H9 (cell line): ENCODE measurements at regions not wholly inside any gene's neighbourhood (a gene's known extent, or its start where the extent isn't known, plus 50 kb on each side); places are given as distances from the start of the nearest gene placed in this dataset.

Source experiments
- DNase-seq: peaks from one replicate; pipeline ENCODE4 v3.0.0-alpha.2; 2017
- H2AFZ ChIP-seq: one replicate; pipeline ENCODE4 v1.6.1; 2013; ENCODE audit warnings: mild to moderate bottlenecking, low read length, control low read depth, moderate library complexity
- H2AK5ac ChIP-seq: 2 replicates; pipeline ENCODE4 v1.6.1; 2013; ENCODE audit warnings: low read length, control low read depth, mixed read lengths; ENCODE audit not compliant: insufficient read length
- H2BK120ac ChIP-seq: one replicate; pipeline ENCODE4 v1.6.1; 2013; ENCODE audit warnings: low read depth, mild to moderate bottlenecking, low read length, control low read depth, inconsistent platforms; ENCODE audit not compliant: poor library complexity, severe bottlenecking
- H2BK12ac ChIP-seq: 2 replicates; pipeline ENCODE4 v1.6.1; 2013; ENCODE audit warnings: low read length, control low read depth, mixed read lengths, low read depth; ENCODE audit not compliant: insufficient read length
- H2BK15ac ChIP-seq: 2 replicates; pipeline ENCODE4 v1.6.1; 2013; ENCODE audit warnings: low read depth, low read length, control low read depth
- H2BK20ac ChIP-seq: one replicate; pipeline ENCODE4 v1.6.1; 2013; ENCODE audit warnings: low read depth, mild to moderate bottlenecking, low read length, control low read depth, inconsistent platforms; ENCODE audit not compliant: poor library complexity, severe bottlenecking
- H2BK5ac ChIP-seq: 2 replicates; pipeline ENCODE4 v1.6.1; 2013; ENCODE audit warnings: low read length, control low read depth, mixed read lengths; ENCODE audit not compliant: insufficient read length
- H3K14ac ChIP-seq: 2 replicates; pipeline ENCODE4 v1.6.1; 2013; ENCODE audit warnings: low read length, control low read depth; ENCODE audit not compliant: insufficient read depth
- H3K18ac ChIP-seq: 2 replicates; pipeline ENCODE4 v1.6.1; 2013; ENCODE audit warnings: low read depth, mild to moderate bottlenecking, mixed read lengths, low read length, control low read depth; ENCODE audit not compliant: insufficient read length
- H3K23ac ChIP-seq: 2 replicates; pipeline ENCODE4 v1.6.1; 2013; ENCODE audit warnings: low read length, control low read depth, mixed read lengths, low read depth; ENCODE audit not compliant: insufficient read length
- H3K23me2 ChIP-seq: 2 replicates; pipeline ENCODE4 v1.6.1; 2013; ENCODE audit warnings: low read depth, mild to moderate bottlenecking, mixed read lengths, low read length, control low read depth; ENCODE audit not compliant: insufficient read length, poor library complexity, severe bottlenecking
- H3K27ac ChIP-seq: 2 replicates; pipeline ENCODE4 v1.5.1; 2013; ENCODE audit warnings: low read length, control low read depth, mixed read lengths, low read depth; ENCODE audit not compliant: insufficient read length
- H3K27me3 ChIP-seq: 2 replicates; pipeline ENCODE4 v1.6.1; 2013; ENCODE audit warnings: low read length, control low read depth, inconsistent platforms; ENCODE audit not compliant: insufficient read depth
- H3K4ac ChIP-seq: 2 replicates; pipeline ENCODE4 v1.6.1; 2013; ENCODE audit warnings: low read depth, mild to moderate bottlenecking, control low read depth, inconsistent platforms, low read length, moderate library complexity
- H3K4me1 ChIP-seq: 2 replicates; pipeline ENCODE4 v1.6.1; 2013; ENCODE audit warnings: low read length, control low read depth, inconsistent platforms; ENCODE audit not compliant: insufficient read depth
- H3K4me2 ChIP-seq: 2 replicates; pipeline ENCODE4 v1.6.1; 2013; ENCODE audit warnings: low read length, control low read depth, mixed read lengths; ENCODE audit not compliant: insufficient read length, insufficient read depth
- H3K56ac ChIP-seq: 2 replicates; pipeline ENCODE4 v1.6.1; 2013; ENCODE audit warnings: low read depth, mild to moderate bottlenecking, mixed read lengths, low read length, control low read depth; ENCODE audit not compliant: insufficient read length
- H3K79me1 ChIP-seq: 2 replicates; pipeline ENCODE4 v1.6.1; 2013; ENCODE audit warnings: low read depth, mild to moderate bottlenecking, moderate library complexity, low read length, control low read depth, inconsistent platforms; ENCODE audit not compliant: insufficient read depth, poor library complexity, severe bottlenecking
- H3K79me2 ChIP-seq: 2 replicates; pipeline ENCODE4 v1.6.1; 2013; ENCODE audit warnings: low read length, control low read depth, inconsistent platforms; ENCODE audit not compliant: insufficient read depth
- H3K9ac ChIP-seq: 2 replicates; pipeline ENCODE4 v1.6.1; 2013; ENCODE audit warnings: low read length, control low read depth, mixed read lengths; ENCODE audit not compliant: insufficient read length; ENCODE audit errors: extremely low read depth
- H3K9me3 ChIP-seq: one replicate; pipeline ENCODE4 v1.6.1; 2013; ENCODE audit warnings: low read depth, low read length, inconsistent platforms; ENCODE audit not compliant: control insufficient read depth
- H3T11ph ChIP-seq: one replicate; pipeline ENCODE4 v1.6.1; 2013; ENCODE audit warnings: mild to moderate bottlenecking, low read length, control low read depth, inconsistent platforms
- H4K20me1 ChIP-seq: one replicate; pipeline ENCODE4 v1.6.1; 2013; ENCODE audit not compliant: control insufficient read depth, insufficient read length, insufficient read depth
- H4K5ac ChIP-seq: 2 replicates; pipeline ENCODE4 v1.6.1; 2013; ENCODE audit warnings: low read depth, mild to moderate bottlenecking, mixed read lengths, low read length, control low read depth; ENCODE audit not compliant: insufficient read length
- H4K8ac ChIP-seq: replicated peaks from 2 replicates; pipeline ENCODE4 v1.6.1; 2013; ENCODE audit warnings: low read length, control low read depth, mixed read lengths, low read depth; ENCODE audit not compliant: insufficient read length
- H4K91ac ChIP-seq: 2 replicates; pipeline ENCODE4 v1.6.1; 2013; ENCODE audit warnings: low read depth, mild to moderate bottlenecking, moderate library complexity, mixed read lengths, low read length, control low read depth; ENCODE audit not compliant: insufficient read length
- H3K27ac Mint-ChIP-seq, 3 experiments: 2 replicates in 2 of 3; 3 replicates in 1 of 3; pipeline ENCODE4 v1.8.0; 2020 to 2021; ENCODE audit warnings: mixed read lengths in 3 of 3, mild to moderate bottlenecking in 1 of 3, moderate library complexity in 1 of 3
- H3K27me3 Mint-ChIP-seq: 2 replicates; pipeline ENCODE4 v1.8.0; 2021; ENCODE audit warnings: low read depth, mild to moderate bottlenecking, moderate library complexity, mixed read lengths
- H3K36me3 Mint-ChIP-seq, 3 experiments: 2 replicates in 2 of 3; 3 replicates in 1 of 3; pipeline ENCODE4 v1.8.0; 2020 to 2021; ENCODE audit warnings: low read depth in 3 of 3, mixed read lengths in 3 of 3; ENCODE audit not compliant: insufficient read depth in 1 of 3
- H3K4me1 Mint-ChIP-seq, 2 experiments: 2 replicates each; pipeline ENCODE4 v1.8.0; 2020; ENCODE audit warnings: mixed read lengths in 2 of 2
- H3K4me3 Mint-ChIP-seq, 2 experiments: 2 replicates in 1 of 2; 3 replicates in 1 of 2; pipeline ENCODE4 v1.8.0; 2020 to 2021; ENCODE audit warnings: mild to moderate bottlenecking in 2 of 2, mixed read lengths in 2 of 2, moderate library complexity in 1 of 2
- H3K9me3 Mint-ChIP-seq, 2 experiments: 2 replicates in 1 of 2; 3 replicates in 1 of 2; pipeline ENCODE4 v1.8.0; 2020; ENCODE audit warnings: mild to moderate bottlenecking in 2 of 2, mixed read lengths in 2 of 2, moderate library complexity in 1 of 2
- WGBS: extraction: QIAGEN DNeasy Blood & Tissue Kit; methylation state at CpG from one replicate; pipeline ENCODE4 v1.1.7; 2013; ENCODE audit warnings: missing lambda C conversion rate, low lambda C conversion rate, mixed read lengths; ENCODE audit not compliant: insufficient read length; ENCODE audit errors: extremely low coverage; 5-methylcytosine and 5-hydroxymethylcytosine counted together
- TF ChIP-seq, protein P1 (sequence below): fragments of 200-600 bp; sonication (generic); conservative IDR thresholded peaks from 3 replicates; pipeline ENCODE4 v1.8.0; 2021; ENCODE audit warnings: antibody characterized with exemption, mild to moderate bottlenecking

DNA sequence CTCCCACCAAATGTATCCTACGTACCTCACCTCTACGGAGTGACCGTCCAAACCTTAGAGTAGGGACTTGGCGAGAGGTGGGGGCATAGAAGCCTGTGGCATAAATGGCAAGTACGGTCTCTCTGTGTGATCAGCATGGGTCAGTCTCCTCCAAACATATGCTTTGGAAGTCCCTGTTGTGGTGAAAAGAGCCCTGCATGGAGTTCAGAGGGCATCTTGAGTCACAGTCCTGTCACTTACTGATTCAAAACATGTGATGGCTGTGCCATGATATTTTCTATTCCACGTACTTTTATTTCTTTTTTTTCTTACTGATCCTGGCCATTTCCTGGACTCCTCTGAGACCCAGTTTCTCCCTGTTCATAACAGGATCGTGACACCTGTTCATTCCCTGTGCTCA is 67.5 kb upstream of the CEP85L start:
- H3K9me3 Mint-ChIP-seq = no peaks in the 10 kb centered on the region
- no peak overlapping the region for H3K4ac ChIP-seq
- H2BK120ac ChIP-seq = no peak overlapping the region
- H3K56ac ChIP-seq = no peak overlapping the region
- no peak overlapping the region for H3K4me2 ChIP-seq
- H4K91ac ChIP-seq = no peak overlapping the region
- no peak overlapping the region for H2BK20ac ChIP-seq
- no peaks in the 10 kb centered on the region for H3K79me2 ChIP-seq
- H3K4me1 Mint-ChIP-seq = peaks cover 0 to 4% of the 10 kb centered on the region in 2 experiments; a peak in 1 of 4 replicates
- no peak overlapping the region for H2BK5ac ChIP-seq
- no peak overlapping the region for H2BK12ac ChIP-seq
- no peaks in the 10 kb centered on the region for H3K23me2 ChIP-seq
- no peak for DNase-seq
- no peak overlapping the region for H2AK5ac ChIP-seq
- no CpG with 5 or more reads among the region's 7 CpGs for WGBS
- no peaks in the 10 kb centered on the region for H3K36me3 Mint-ChIP-seq
- no peak overlapping the region for H3K23ac ChIP-seq
- TF ChIP-seq, protein P1, sequence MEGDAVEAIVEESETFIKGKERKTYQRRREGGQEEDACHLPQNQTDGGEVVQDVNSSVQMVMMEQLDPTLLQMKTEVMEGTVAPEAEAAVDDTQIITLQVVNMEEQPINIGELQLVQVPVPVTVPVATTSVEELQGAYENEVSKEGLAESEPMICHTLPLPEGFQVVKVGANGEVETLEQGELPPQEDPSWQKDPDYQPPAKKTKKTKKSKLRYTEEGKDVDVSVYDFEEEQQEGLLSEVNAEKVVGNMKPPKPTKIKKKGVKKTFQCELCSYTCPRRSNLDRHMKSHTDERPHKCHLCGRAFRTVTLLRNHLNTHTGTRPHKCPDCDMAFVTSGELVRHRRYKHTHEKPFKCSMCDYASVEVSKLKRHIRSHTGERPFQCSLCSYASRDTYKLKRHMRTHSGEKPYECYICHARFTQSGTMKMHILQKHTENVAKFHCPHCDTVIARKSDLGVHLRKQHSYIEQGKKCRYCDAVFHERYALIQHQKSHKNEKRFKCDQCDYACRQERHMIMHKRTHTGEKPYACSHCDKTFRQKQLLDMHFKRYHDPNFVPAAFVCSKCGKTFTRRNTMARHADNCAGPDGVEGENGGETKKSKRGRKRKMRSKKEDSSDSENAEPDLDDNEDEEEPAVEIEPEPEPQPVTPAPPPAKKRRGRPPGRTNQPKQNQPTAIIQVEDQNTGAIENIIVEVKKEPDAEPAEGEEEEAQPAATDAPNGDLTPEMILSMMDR = no peak
- no peak overlapping the region for H2AFZ ChIP-seq
- no peak overlapping the region for H3K14ac ChIP-seq
- no peaks in the 10 kb centered on the region for H3K79me1 ChIP-seq
- no peaks in the 10 kb centered on the region for H3K4me1 ChIP-seq
- H3K27ac Mint-ChIP-seq = no peak overlapping the region; a peak in 1 of 7 replicates
- no peak overlapping the region for H2BK15ac ChIP-seq
- H3K9me3 ChIP-seq = no peaks in the 10 kb centered on the region
- peaks cover 3% of the 10 kb centered on the region; the same call in 1 of the 2 replicates for H3K27me3 Mint-ChIP-seq
- no peak overlapping the region for H3K18ac ChIP-seq
- no peak overlapping the region for H3K9ac ChIP-seq
- H3K27ac ChIP-seq = no peak overlapping the region
- H3T11ph ChIP-seq = no peak overlapping the region
- H4K20me1 ChIP-seq = no peaks in the 10 kb centered on the region
- H3K27me3 ChIP-seq = no peaks in the 10 kb centered on the region
- H3K4me3 Mint-ChIP-seq = no peak overlapping the region
- H4K8ac ChIP-seq = no peak overlapping the region
- H4K5ac ChIP-seq = no peak overlapping the region
